Activated naive CD4-positive, alpha-beta T cell treated with anti-CD3 and anti-CD28 coated beads, Interleukin-2, amount 50 U/mL, for 24 hours (primary cell): ENCODE measurements at regions not wholly inside any gene's neighbourhood (a gene's known extent, or its start where the extent isn't known, plus 50 kb on each side); places are given as distances from the start of the nearest gene placed in this dataset.

ENCODE experiments used
- H3K27ac Mint-ChIP-seq: one replicate; pipeline ENCODE4 v1.8.0; 2021; ENCODE audit warnings: mild to moderate bottlenecking, mixed read lengths
- H3K27me3 Mint-ChIP-seq: one replicate; pipeline ENCODE4 v1.8.0; 2021; ENCODE audit warnings: mixed read lengths
- H3K36me3 Mint-ChIP-seq: one replicate; pipeline ENCODE4 v1.8.0; 2021; ENCODE audit warnings: mixed read lengths
- H3K4me1 Mint-ChIP-seq: one replicate; pipeline ENCODE4 v1.8.0; 2021; ENCODE audit warnings: mixed read lengths
- H3K4me3 Mint-ChIP-seq: one replicate; pipeline ENCODE4 v1.8.0; 2021; ENCODE audit warnings: mild to moderate bottlenecking, mixed read lengths
- H3K9me3 Mint-ChIP-seq: one replicate; pipeline ENCODE4 v1.8.0; 2021; ENCODE audit warnings: mixed read lengths

- Mint-ChIP-seq H3K27ac (no peak overlapping the region), H3K4me1 (no peaks in the 10 kb centered on the region), H3K36me3 (no peaks in the 10 kb centered on the region), H3K27me3 (no peaks in the 10 kb centered on the region), H3K4me3 (no peak overlapping the region), H3K9me3 (no peaks in the 10 kb centered on the region)
Measured at GRCh38 chr12:60052483-60052882, 456.7 kb downstream of the SLC16A7 start.

GRCh38 chr12:60059180-60059579 lies 463.4 kb downstream of the SLC16A7 start:
- no peak overlapping the region for H3K4me3 Mint-ChIP-seq
- H3K36me3 Mint-ChIP-seq = no peaks in the 10 kb centered on the region
- no peak overlapping the region for H3K27ac Mint-ChIP-seq
- H3K27me3 Mint-ChIP-seq = no peaks in the 10 kb centered on the region
- H3K4me1 Mint-ChIP-seq = no peaks in the 10 kb centered on the region
- no peaks in the 10 kb centered on the region for H3K9me3 Mint-ChIP-seq

GRCh38 chr12:60066655-60067054 lies 470.8 kb downstream of the SLC16A7 start:
- Mint-ChIP-seq H3K9me3 (no peaks in the 10 kb centered on the region), H3K4me3 (no peak overlapping the region), H3K36me3 (no peaks in the 10 kb centered on the region), H3K27me3 (no peaks in the 10 kb centered on the region), H3K4me1 (no peaks in the 10 kb centered on the region), H3K27ac (no peak overlapping the region)

- no peak overlapping the region for H3K4me3 Mint-ChIP-seq
- H3K36me3 Mint-ChIP-seq = no peaks in the 10 kb centered on the region
- H3K27ac Mint-ChIP-seq = no peak overlapping the region
- H3K4me1 Mint-ChIP-seq = no peaks in the 10 kb centered on the region
- no peaks in the 10 kb centered on the region for H3K27me3 Mint-ChIP-seq
- no peaks in the 10 kb centered on the region for H3K9me3 Mint-ChIP-seq
Measured at GRCh38 chr12:60070552-60070951, 474.7 kb downstream of the SLC16A7 start.

- Mint-ChIP-seq H3K4me1 (no peaks in the 10 kb centered on the region), H3K9me3 (no peaks in the 10 kb centered on the region), H3K27me3 (no peaks in the 10 kb centered on the region), H3K36me3 (no peaks in the 10 kb centered on the region), H3K27ac (no peak overlapping the region), H3K4me3 (no peak overlapping the region)
Measured at GRCh38 chr12:60071759-60072191, 475.9 kb downstream of the SLC16A7 start.

- H3K27me3 Mint-ChIP-seq = no peaks in the 10 kb centered on the region
- no peaks in the 10 kb centered on the region for H3K4me1 Mint-ChIP-seq
- H3K9me3 Mint-ChIP-seq = no peaks in the 10 kb centered on the region
- no peak overlapping the region for H3K4me3 Mint-ChIP-seq
- H3K36me3 Mint-ChIP-seq = no peaks in the 10 kb centered on the region
- H3K27ac Mint-ChIP-seq = no peak overlapping the region
Measured at GRCh38 chr12:60072911-60073310, 477.1 kb downstream of the SLC16A7 start.

- H3K4me1 Mint-ChIP-seq = no peaks in the 10 kb centered on the region
- H3K27me3 Mint-ChIP-seq = no peaks in the 10 kb centered on the region
- no peak overlapping the region for H3K4me3 Mint-ChIP-seq
- H3K36me3 Mint-ChIP-seq = no peaks in the 10 kb centered on the region
- H3K9me3 Mint-ChIP-seq = no peaks in the 10 kb centered on the region
- H3K27ac Mint-ChIP-seq = no peak overlapping the region
Measured at GRCh38 chr12:60075091-60075490, 479.3 kb downstream of the SLC16A7 start.

- Mint-ChIP-seq H3K27me3 (no peaks in the 10 kb centered on the region), H3K27ac (no peak overlapping the region), H3K4me1 (no peaks in the 10 kb centered on the region), H3K36me3 (no peaks in the 10 kb centered on the region), H3K4me3 (no peak overlapping the region), H3K9me3 (peaks cover 9% of the 10 kb centered on the region)
Measured at GRCh38 chr12:60078026-60078425, 482.2 kb downstream of the SLC16A7 start.

- H3K27ac Mint-ChIP-seq = no peak overlapping the region
- H3K4me3 Mint-ChIP-seq = no peak overlapping the region
- no peaks in the 10 kb centered on the region for H3K4me1 Mint-ChIP-seq
- no peaks in the 10 kb centered on the region for H3K27me3 Mint-ChIP-seq
- no peaks in the 10 kb centered on the region for H3K9me3 Mint-ChIP-seq
- no peaks in the 10 kb centered on the region for H3K36me3 Mint-ChIP-seq
Measured at GRCh38 chr12:60093428-60093827, 497.6 kb downstream of the SLC16A7 start.

- no peak overlapping the region for H3K4me3 Mint-ChIP-seq
- H3K9me3 Mint-ChIP-seq = no peaks in the 10 kb centered on the region
- no peaks in the 10 kb centered on the region for H3K36me3 Mint-ChIP-seq
- no peaks in the 10 kb centered on the region for H3K27me3 Mint-ChIP-seq
- H3K4me1 Mint-ChIP-seq = no peaks in the 10 kb centered on the region
- no peak overlapping the region for H3K27ac Mint-ChIP-seq
Measured at GRCh38 chr12:60094436-60094835, 498.6 kb downstream of the SLC16A7 start.

- Mint-ChIP-seq H3K4me3 (no peak overlapping the region), H3K9me3 (no peaks in the 10 kb centered on the region), H3K27me3 (no peaks in the 10 kb centered on the region), H3K27ac (no peak overlapping the region), H3K4me1 (no peaks in the 10 kb centered on the region), H3K36me3 (no peaks in the 10 kb centered on the region)
Measured at GRCh38 chr12:60096727-60097126, 500.9 kb downstream of the SLC16A7 start.

GRCh38 chr12:60100160-60100559 lies 504.3 kb downstream of the SLC16A7 start:
- Mint-ChIP-seq H3K4me1 (no peaks in the 10 kb centered on the region), H3K36me3 (no peaks in the 10 kb centered on the region), H3K27me3 (no peaks in the 10 kb centered on the region), H3K4me3 (no peak overlapping the region), H3K9me3 (no peaks in the 10 kb centered on the region), H3K27ac (no peak overlapping the region)

- Mint-ChIP-seq H3K27me3 (no peaks in the 10 kb centered on the region), H3K4me3 (no peak overlapping the region), H3K36me3 (no peaks in the 10 kb centered on the region), H3K4me1 (no peaks in the 10 kb centered on the region), H3K9me3 (no peaks in the 10 kb centered on the region), H3K27ac (no peak overlapping the region)
Measured at GRCh38 chr12:60100852-60101251, 505.0 kb downstream of the SLC16A7 start.

GRCh38 chr12:60101715-60102114 lies 505.9 kb downstream of the SLC16A7 start:
- Mint-ChIP-seq H3K9me3 (no peaks in the 10 kb centered on the region), H3K27me3 (no peaks in the 10 kb centered on the region), H3K4me1 (no peaks in the 10 kb centered on the region), H3K4me3 (no peak overlapping the region), H3K27ac (no peak overlapping the region), H3K36me3 (no peaks in the 10 kb centered on the region)

- no peaks in the 10 kb centered on the region for H3K4me1 Mint-ChIP-seq
- H3K9me3 Mint-ChIP-seq = no peaks in the 10 kb centered on the region
- no peaks in the 10 kb centered on the region for H3K36me3 Mint-ChIP-seq
- H3K27me3 Mint-ChIP-seq = no peaks in the 10 kb centered on the region
- no peak overlapping the region for H3K4me3 Mint-ChIP-seq
- H3K27ac Mint-ChIP-seq = no peak overlapping the region
Measured at GRCh38 chr12:60106214-60106613, 510.4 kb downstream of the SLC16A7 start.

- H3K27ac Mint-ChIP-seq = no peak overlapping the region
- H3K4me1 Mint-ChIP-seq = no peaks in the 10 kb centered on the region
- no peak overlapping the region for H3K4me3 Mint-ChIP-seq
- no peaks in the 10 kb centered on the region for H3K27me3 Mint-ChIP-seq
- H3K36me3 Mint-ChIP-seq = no peaks in the 10 kb centered on the region
- peaks cover 2% of the 10 kb centered on the region for H3K9me3 Mint-ChIP-seq
Measured at GRCh38 chr12:60107992-60108391, 512.2 kb downstream of the SLC16A7 start.

- no peaks in the 10 kb centered on the region for H3K36me3 Mint-ChIP-seq
- H3K4me3 Mint-ChIP-seq = no peak overlapping the region
- no peaks in the 10 kb centered on the region for H3K27me3 Mint-ChIP-seq
- peaks cover 5% of the 10 kb centered on the region for H3K9me3 Mint-ChIP-seq
- no peaks in the 10 kb centered on the region for H3K4me1 Mint-ChIP-seq
- H3K27ac Mint-ChIP-seq = no peak overlapping the region
Measured at GRCh38 chr12:60112063-60112462, 516.2 kb downstream of the SLC16A7 start.
